ENCODE measurements at regions not wholly inside any gene's neighbourhood (a gene's known extent, or its start where the extent isn't known, plus 50 kb on each side); places are given as distances from the start of the nearest gene placed in this dataset.

GRCh38 chr6:2552526-2553154 is 198.1 kb downstream of the MYLK4 start:
- Histone ChIP-seq H4K20me1 (ENCODE audit: insufficient read depth, low read depth, low read length) (no peaks in the 10 kb centered on the region), H3K9ac (ENCODE audit: low read length) (no peak overlapping the region), H3K79me2 (ENCODE audit: low read length) (no peaks in the 10 kb centered on the region), H3K4me3 (ENCODE audit: low read length) (no peak overlapping the region), H3K4me1 (ENCODE audit: low read length) (no peaks in the 10 kb centered on the region), H3K9me3 (ENCODE audit: low read length) (no peaks in the 10 kb centered on the region), H3K27ac (ENCODE audit: low read length) (no peak overlapping the region), H3K4me2 (ENCODE audit: low read depth, low read length, poor library complexity, severe bottlenecking) (no peak overlapping the region), H3K36me3 (ENCODE audit: insufficient read depth, low read length) (no peaks in the 10 kb centered on the region), H3K9me2 (replicated peaks; ENCODE audit: insufficient read depth, low read length) (no peaks in the 10 kb centered on the region), H2AFZ (ENCODE audit: low read length) (no peak overlapping the region), H3K27me3 (ENCODE audit: low read length) (no peaks in the 10 kb centered on the region; the same call in 1 of the 2 replicates)
- DNase-seq, result no peak

DNA sequence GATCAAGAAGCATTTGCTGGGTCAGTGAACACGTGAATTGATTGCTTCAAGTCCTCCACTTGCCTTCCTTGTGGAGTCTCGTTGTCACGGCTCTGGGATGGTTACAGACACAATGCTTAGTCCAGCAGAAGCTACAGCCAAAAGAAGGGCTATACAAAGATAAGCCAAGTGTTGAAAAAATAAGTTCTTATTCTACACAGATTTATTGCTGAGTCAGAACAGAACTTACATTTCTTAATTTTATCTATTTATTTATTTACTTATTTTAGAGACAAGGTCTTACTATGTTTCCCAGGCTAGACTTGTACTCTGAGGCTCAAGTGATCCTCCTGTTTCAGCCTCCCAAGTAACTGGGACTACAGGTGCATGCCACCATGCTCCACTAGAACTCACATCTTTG is 199.0 kb downstream of the MYLK4 start:
- Histone ChIP-seq H3K4me2 (ENCODE audit: low read depth, low read length, poor library complexity, severe bottlenecking) (no peak overlapping the region), H3K9me3 (ENCODE audit: low read length) (no peaks in the 10 kb centered on the region), H3K27me3 (ENCODE audit: low read length) (no peaks in the 10 kb centered on the region; the same call in 1 of the 2 replicates), H3K4me3 (ENCODE audit: low read length) (no peak overlapping the region), H3K4me1 (ENCODE audit: low read length) (no peaks in the 10 kb centered on the region), H3K9me2 (replicated peaks; ENCODE audit: insufficient read depth, low read length) (no peaks in the 10 kb centered on the region), H3K79me2 (ENCODE audit: low read length) (no peaks in the 10 kb centered on the region), H2AFZ (ENCODE audit: low read length) (no peak overlapping the region), H3K27ac (ENCODE audit: low read length) (no peak overlapping the region), H3K36me3 (ENCODE audit: insufficient read depth, low read length) (no peaks in the 10 kb centered on the region), H4K20me1 (ENCODE audit: insufficient read depth, low read depth, low read length) (no peaks in the 10 kb centered on the region), H3K9ac (ENCODE audit: low read length) (no peak overlapping the region)
- DNase-seq, result no peak

GRCh38 chr6:2550247-2550646 is 200.5 kb downstream of the MYLK4 start:
- no peaks in the 10 kb centered on the region for H3K36me3 ChIP-seq (ENCODE audit: insufficient read depth, low read length)
- no peaks in the 10 kb centered on the region; the same call in 1 of the 2 replicates for H3K27me3 ChIP-seq (ENCODE audit: low read length)
- H3K4me3 ChIP-seq (ENCODE audit: low read length), result no peak overlapping the region
- H3K9me3 ChIP-seq (ENCODE audit: low read length), result no peaks in the 10 kb centered on the region
- no peak overlapping the region for H3K4me2 ChIP-seq (ENCODE audit: low read depth, low read length, poor library complexity, severe bottlenecking)
- H3K27ac ChIP-seq (ENCODE audit: low read length), result no peak overlapping the region
- no peak for DNase-seq
- H3K79me2 ChIP-seq (ENCODE audit: low read length), result no peaks in the 10 kb centered on the region
- H2AFZ ChIP-seq (ENCODE audit: low read length), result no peak overlapping the region
- no peaks in the 10 kb centered on the region for H3K4me1 ChIP-seq (ENCODE audit: low read length)
- H4K20me1 ChIP-seq (ENCODE audit: insufficient read depth, low read depth, low read length), result no peaks in the 10 kb centered on the region
- no peak overlapping the region for H3K9ac ChIP-seq (ENCODE audit: low read length)
- H3K9me2 ChIP-seq (replicated peaks; ENCODE audit: insufficient read depth, low read length), result no peaks in the 10 kb centered on the region

GRCh38 chr6:2549834-2550233 is 200.9 kb downstream of the MYLK4 start:
- H2AFZ ChIP-seq (ENCODE audit: low read length), result no peak overlapping the region
- no peaks in the 10 kb centered on the region; the same call in 1 of the 2 replicates for H3K27me3 ChIP-seq (ENCODE audit: low read length)
- no peak overlapping the region for H3K9ac ChIP-seq (ENCODE audit: low read length)
- no peaks in the 10 kb centered on the region for H3K9me2 ChIP-seq (replicated peaks; ENCODE audit: insufficient read depth, low read length)
- no peaks in the 10 kb centered on the region for H3K4me1 ChIP-seq (ENCODE audit: low read length)
- H3K79me2 ChIP-seq (ENCODE audit: low read length), result no peaks in the 10 kb centered on the region
- H3K4me2 ChIP-seq (ENCODE audit: low read depth, low read length, poor library complexity, severe bottlenecking), result no peak overlapping the region
- H3K36me3 ChIP-seq (ENCODE audit: insufficient read depth, low read length), result no peaks in the 10 kb centered on the region
- H3K27ac ChIP-seq (ENCODE audit: low read length), result no peak overlapping the region
- no peaks in the 10 kb centered on the region for H4K20me1 ChIP-seq (ENCODE audit: insufficient read depth, low read depth, low read length)
- no peaks in the 10 kb centered on the region for H3K9me3 ChIP-seq (ENCODE audit: low read length)
- DNase-seq, result no peak
- no peak overlapping the region for H3K4me3 ChIP-seq (ENCODE audit: low read length)

DNA sequence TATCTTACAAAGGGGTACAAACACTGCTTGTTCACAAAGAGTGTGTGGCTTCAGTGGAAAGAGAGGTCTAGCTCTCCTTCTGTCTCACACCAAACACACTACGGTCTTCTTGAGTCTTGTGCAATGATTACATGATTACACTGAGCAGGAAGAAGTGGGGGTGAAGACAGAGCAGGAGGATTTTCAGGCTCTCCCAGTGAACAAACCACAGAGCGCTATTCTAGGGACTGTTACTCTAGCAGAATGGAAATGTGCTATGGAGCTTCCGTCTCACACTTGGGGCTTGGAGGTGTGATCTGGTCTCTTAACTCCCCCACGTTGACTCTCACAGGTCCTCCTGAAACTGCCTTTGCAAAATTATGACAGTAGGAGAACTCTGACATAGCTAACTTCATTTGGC is 203.4 kb downstream of the MYLK4 start:
- Histone ChIP-seq H3K79me2 (ENCODE audit: low read length) (no peaks in the 10 kb centered on the region), H3K36me3 (ENCODE audit: insufficient read depth, low read length) (no peaks in the 10 kb centered on the region)

DNA sequence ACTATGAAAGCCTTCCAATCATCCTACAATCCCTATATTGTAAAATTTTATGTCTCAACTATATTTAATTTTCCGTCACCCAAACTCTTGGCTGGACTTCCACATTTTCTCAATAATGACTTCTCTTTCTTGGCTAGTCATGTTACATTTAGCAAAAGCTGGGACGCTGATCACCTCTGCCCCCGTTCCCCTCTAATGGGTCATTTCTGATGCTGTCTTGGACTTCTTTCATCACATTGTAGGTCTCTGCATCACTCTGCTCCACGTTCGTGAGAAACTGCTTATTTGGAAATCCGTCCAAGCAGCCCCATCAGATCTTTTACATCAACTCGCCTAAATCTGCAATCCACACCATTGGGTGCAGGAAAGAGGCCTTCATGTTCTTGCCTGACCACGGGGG is 203.8 kb downstream of the MYLK4 start:
- Histone ChIP-seq H3K27me3 (ENCODE audit: low read length) (no peaks in the 10 kb centered on the region; the same call in 1 of the 2 replicates), H3K4me2 (ENCODE audit: low read depth, low read length, poor library complexity, severe bottlenecking) (no peak overlapping the region), H3K9me2 (replicated peaks; ENCODE audit: insufficient read depth, low read length) (no peaks in the 10 kb centered on the region), H3K27ac (ENCODE audit: low read length) (no peak overlapping the region), H3K36me3 (ENCODE audit: insufficient read depth, low read length) (no peaks in the 10 kb centered on the region), H3K9me3 (ENCODE audit: low read length) (no peaks in the 10 kb centered on the region), H3K4me3 (ENCODE audit: low read length) (no peak overlapping the region), H3K4me1 (ENCODE audit: low read length) (no peaks in the 10 kb centered on the region), H4K20me1 (ENCODE audit: insufficient read depth, low read depth, low read length) (no peaks in the 10 kb centered on the region), H3K79me2 (ENCODE audit: low read length) (no peaks in the 10 kb centered on the region), H3K9ac (ENCODE audit: low read length) (no peak overlapping the region), H2AFZ (ENCODE audit: low read length) (no peak overlapping the region)
- DNase-seq, result no peak

More for the DNA sequence above, 203.4 kb downstream of the MYLK4 start:
- Histone ChIP-seq H3K27ac (ENCODE audit: low read length) (no peak overlapping the region), H3K27me3 (ENCODE audit: low read length) (no peaks in the 10 kb centered on the region; the same call in 1 of the 2 replicates), H3K4me3 (ENCODE audit: low read length) (no peak overlapping the region), H4K20me1 (ENCODE audit: insufficient read depth, low read depth, low read length) (no peaks in the 10 kb centered on the region), H2AFZ (ENCODE audit: low read length) (no peak overlapping the region), H3K9ac (ENCODE audit: low read length) (no peak overlapping the region), H3K9me2 (replicated peaks; ENCODE audit: insufficient read depth, low read length) (no peaks in the 10 kb centered on the region), H3K4me1 (ENCODE audit: low read length) (no peaks in the 10 kb centered on the region), H3K4me2 (ENCODE audit: low read depth, low read length, poor library complexity, severe bottlenecking) (no peak overlapping the region), H3K9me3 (ENCODE audit: low read length) (no peaks in the 10 kb centered on the region)
- no peak for DNase-seq

- no peak overlapping the region for H3K4me2 ChIP-seq (ENCODE audit: low read depth, low read length, poor library complexity, severe bottlenecking)
- H3K4me1 ChIP-seq (ENCODE audit: low read length), result no peaks in the 10 kb centered on the region
- no peak for DNase-seq
- H3K79me2 ChIP-seq (ENCODE audit: low read length), result no peaks in the 10 kb centered on the region
- no peak overlapping the region for H2AFZ ChIP-seq (ENCODE audit: low read length)
- no peaks in the 10 kb centered on the region for H3K36me3 ChIP-seq (ENCODE audit: insufficient read depth, low read length)
- H4K20me1 ChIP-seq (ENCODE audit: insufficient read depth, low read depth, low read length), result no peaks in the 10 kb centered on the region
- H3K27ac ChIP-seq (ENCODE audit: low read length), result no peak overlapping the region
- no peak overlapping the region for H3K9ac ChIP-seq (ENCODE audit: low read length)
- H3K9me3 ChIP-seq (ENCODE audit: low read length), result no peaks in the 10 kb centered on the region
- H3K9me2 ChIP-seq (replicated peaks; ENCODE audit: insufficient read depth, low read length), result no peaks in the 10 kb centered on the region
- no peak overlapping the region for H3K4me3 ChIP-seq (ENCODE audit: low read length)
- no peaks in the 10 kb centered on the region; the same call in 1 of the 2 replicates for H3K27me3 ChIP-seq (ENCODE audit: low read length)
Observed at GRCh38 chr6:2545383-2546038, 205.2 kb downstream of the MYLK4 start.

DNA sequence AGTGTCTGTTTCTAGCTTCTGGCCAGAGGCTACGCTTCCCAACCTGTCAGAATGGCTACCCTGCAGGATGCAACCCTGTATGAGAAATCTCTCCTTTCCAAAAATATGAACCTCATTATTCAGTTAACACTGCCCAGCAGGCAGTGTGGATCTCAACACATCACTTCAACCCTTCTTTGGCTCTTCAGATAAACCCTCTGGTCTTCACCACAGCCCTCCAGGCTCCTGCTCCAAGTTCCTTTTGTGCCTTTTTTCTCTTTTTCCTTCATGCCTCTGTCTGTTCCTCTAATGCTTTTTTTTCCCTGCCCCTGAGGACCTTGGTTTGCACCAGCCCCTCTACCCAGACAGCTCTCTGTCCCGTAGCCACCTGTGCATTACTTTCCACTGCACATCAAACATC is 207.4 kb downstream of the MYLK4 start:
- H3K4me3 ChIP-seq (ENCODE audit: low read length), result no peak overlapping the region
- H3K4me2 ChIP-seq (ENCODE audit: low read depth, low read length, poor library complexity, severe bottlenecking), result no peak overlapping the region

More for the DNA sequence above, 207.4 kb downstream of the MYLK4 start:
- H2AFZ ChIP-seq (ENCODE audit: low read length), result no peak overlapping the region
- H3K9me3 ChIP-seq (ENCODE audit: low read length), result no peaks in the 10 kb centered on the region
- no peaks in the 10 kb centered on the region for H3K79me2 ChIP-seq (ENCODE audit: low read length)
- no peaks in the 10 kb centered on the region for H3K9me2 ChIP-seq (replicated peaks; ENCODE audit: insufficient read depth, low read length)
- H3K27me3 ChIP-seq (ENCODE audit: low read length), result no peaks in the 10 kb centered on the region
- H4K20me1 ChIP-seq (ENCODE audit: insufficient read depth, low read depth, low read length), result no peaks in the 10 kb centered on the region
- H3K9ac ChIP-seq (ENCODE audit: low read length), result no peak overlapping the region
- H3K27ac ChIP-seq (ENCODE audit: low read length), result no peak overlapping the region
- no peaks in the 10 kb centered on the region for H3K4me1 ChIP-seq (ENCODE audit: low read length)
- no peaks in the 10 kb centered on the region for H3K36me3 ChIP-seq (ENCODE audit: insufficient read depth, low read length)
- no peak for DNase-seq
